Adrenal gland (tissue), 9 donors: ENCODE measurements at regions not wholly inside any gene's neighbourhood (a gene's known extent, or its start where the extent isn't known, plus 50 kb on each side); places are given as distances from the start of the nearest gene placed in this dataset.

ENCODE experiments used
- DNase-seq, 7 donors: peaks; one replicate each; pipeline ENCODE4 v3.0.0-alpha.2; 2019 to 2020
- H3K27ac ChIP-seq, 5 donors: fragments of 200-600 bp; sonication (generic) in 4 of 5; 1 replicate in 3 of 5; 2 replicates in 2 of 5; pipeline versions ENCODE4 v1.5.1 to v1.8.0; 2016 to 2020; ENCODE audit warnings: mild to moderate bottlenecking in 1 of 5
- H3K27me3 ChIP-seq: fragments of 200-600 bp; 2 replicates; pipeline ENCODE4 v1.8.0; 2021
- H3K36me3 ChIP-seq, 2 donors: fragments of 200-600 bp; replicated peaks in 1 of 2; 1 replicate in 1 of 2; 2 replicates in 1 of 2; pipeline versions ENCODE4 v1.5.1 to v1.8.0; 2018 to 2022
- H3K4me1 ChIP-seq, 2 donors: fragments of 200-600 bp; replicated peaks in 1 of 2; 1 replicate in 1 of 2; 2 replicates in 1 of 2; pipeline versions ENCODE4 v1.5.1 to v1.8.0; 2018 to 2021
- H3K4me3 ChIP-seq, 4 donors: fragments of 200-600 bp; sonication (generic) in 3 of 4; one replicate each; pipeline ENCODE4 v1.5.1; 2016 to 2018
- H3K9me3 ChIP-seq, 3 donors: fragments of 200-600 bp; sonication (generic) in 1 of 3; replicated peaks in 1 of 3; 1 replicate in 2 of 3; 2 replicates in 1 of 3; pipeline versions ENCODE4 v1.5.1 to v1.8.0; 2016 to 2021
- CTCF ChIP-seq, 6 experiments: fragments of 450-650 bp in 4 of 6; fragments of 200-600 bp in 2 of 6; sonication (generic) in 1 of 6; IDR thresholded peaks; 1 replicate in 5 of 6; 2 replicates in 1 of 6; pipeline versions ENCODE4 v1.5.1 to v1.8.0; 2016 to 2021; ENCODE audit warnings: antibody characterized with exemption in 6 of 6, mild to moderate bottlenecking in 2 of 6, moderate library complexity in 1 of 6
- POLR2A ChIP-seq, 2 donors: fragments of 450-650 bp; IDR thresholded peaks; one replicate each; pipeline ENCODE4 v1.6.1; 2017; ENCODE audit warnings: antibody characterized with exemption in 2 of 2, mild to moderate bottlenecking in 2 of 2, moderate library complexity in 1 of 2
- WGBS, 4 donors: extraction: QIAGEN DNeasy Blood & Tissue Kit in 2 of 4; methylation state at CpG; one replicate each; pipeline versions ENCODE4 v1.1.5 to v1.1.7; 2013 to 2017; 5-methylcytosine and 5-hydroxymethylcytosine counted together
- intact Hi-C, 2 donors: fragments of 100-400 bp; cut with DNase I; formaldehyde crosslinking; loops; one replicate each; pipeline versions ENCODE4 v1.14.1 to v1.15.0; 2022 to 2023
- donor health status: healthy with polysubstance abuse.
- donor health status: Bipolar disorder and iron deficiency.
- donor health status: DM: yes; HTN: yes; CAD: no.
- donor health status: DM: no; HTN: no; CAD: no.
- donor health status: DM: no; HTN: no; CAD: no.

GRCh38 chr10:131500892-131501291, 189.4 kb upstream of the TCERG1L start:
- no peak for TF ChIP-seq POLR2A (IDR thresholded peaks at IDR 0.05)
- H3K27me3 ChIP-seq, result no peaks in the 10 kb centered on the region
- intact Hi-C loops, result no loop called here
- no peaks in the 10 kb centered on the region for H3K4me1 ChIP-seq
- H3K27ac ChIP-seq, result no peak overlapping the region
- H3K4me3 ChIP-seq, result no peak overlapping the region
- no peaks in the 10 kb centered on the region for H3K36me3 ChIP-seq
- H3K9me3 ChIP-seq, result peaks cover 0 to 13% (median 0%) of the 10 kb centered on the region in 3 donors
- no peak for DNase-seq
- WGBS, 4 donors, result 75 to 89% (median 84%) methylated on average over 3 to 5 of the region's 5 CpGs

- H3K4me1 ChIP-seq, result no peaks in the 10 kb centered on the region
- DNase-seq, result no peak
- 84 to 95% (median 86%) methylated on average over 2 of the region's 2 CpGs for WGBS, 4 donors
- H3K27me3 ChIP-seq, result no peaks in the 10 kb centered on the region
- no peak for TF ChIP-seq POLR2A (IDR thresholded peaks at IDR 0.05)
- TF ChIP-seq CTCF (IDR thresholded peaks at IDR 0.05), result no peak
- no peak overlapping the region for H3K27ac ChIP-seq
- intact Hi-C loops, result no loop called here
- no peaks in the 10 kb centered on the region for H3K36me3 ChIP-seq
- no peak overlapping the region for H3K4me3 ChIP-seq
- H3K9me3 ChIP-seq, result peaks cover 0 to 13% (median 0%) of the 10 kb centered on the region in 3 donors
Observed at GRCh38 chr10:131503992-131504391, 192.5 kb upstream of the TCERG1L start.

GRCh38 chr10:131511391-131511790, 199.9 kb upstream of the TCERG1L start:
- TF ChIP-seq POLR2A (IDR thresholded peaks at IDR 0.05), result no peak
- TF ChIP-seq CTCF (IDR thresholded peaks at IDR 0.05), result no peak
- 75 to 88% (median 86%) methylated on average over 9 of the region's 9 CpGs for WGBS, 4 donors
- intact Hi-C loops, result no loop called here
- H3K4me1 ChIP-seq, result no peaks in the 10 kb centered on the region
- H3K9me3 ChIP-seq, result no peaks in the 10 kb centered on the region
- no peak overlapping the region for H3K27ac ChIP-seq
- H3K4me3 ChIP-seq, result no peak overlapping the region
- no peak for DNase-seq
- no peaks in the 10 kb centered on the region for H3K36me3 ChIP-seq
- peaks cover 7% of the 10 kb centered on the region for H3K27me3 ChIP-seq

- intact Hi-C loops, result no loop called here
- Histone ChIP-seq H3K4me3 (no peak overlapping the region), H3K27ac (no peak overlapping the region), H3K9me3 (no peaks in the 10 kb centered on the region), H3K4me1 (no peaks in the 10 kb centered on the region), H3K36me3 (no peaks in the 10 kb centered on the region), H3K27me3 (peaks cover 7% of the 10 kb centered on the region)
- TF ChIP-seq CTCF (IDR thresholded peaks at IDR 0.05), result no peak
- no peak for TF ChIP-seq POLR2A (IDR thresholded peaks at IDR 0.05)
- DNase-seq, result no peak
- WGBS, 4 donors, result 76 to 83% (median 81%) methylated on average over 7 of the region's 7 CpGs
Observed at GRCh38 chr10:131512852-131513251, 201.3 kb upstream of the TCERG1L start.

GRCh38 chr10:131513445-131513844, 201.9 kb upstream of the TCERG1L start:
- no peaks in the 10 kb centered on the region for H3K9me3 ChIP-seq
- intact Hi-C loops, result no loop called here
- no peak overlapping the region for H3K4me3 ChIP-seq

More at GRCh38 chr10:131513445-131513844, 201.9 kb upstream of the TCERG1L start:
- no peak overlapping the region for H3K27ac ChIP-seq
- H3K27me3 ChIP-seq, result peaks cover 7% of the 10 kb centered on the region
- no peak for DNase-seq
- no peaks in the 10 kb centered on the region for H3K4me1 ChIP-seq
- no peaks in the 10 kb centered on the region for H3K36me3 ChIP-seq
- WGBS, 4 donors, result 33 to 69% (median 65%) methylated on average over 1 to 4 of the region's 4 CpGs
- no peak for TF ChIP-seq CTCF (IDR thresholded peaks at IDR 0.05)
- TF ChIP-seq POLR2A (IDR thresholded peaks at IDR 0.05), result no peak
